A549 (cell line): ENCODE measurements at regions not wholly inside any gene's neighbourhood (a gene's known extent, or its start where the extent isn't known, plus 50 kb on each side); places are given as distances from the start of the nearest gene placed in this dataset.

Experiments
- CHD4 ChIP-seq: fragments of 200-600 bp; sonication (generic); IDR thresholded peaks from 2 replicates; pipeline ENCODE4 v1.6.1; 2016; ENCODE audit warnings: antibody characterized with exemption, mild to moderate bottlenecking, borderline replicate concordance
- EP300 ChIP-seq, 2 experiments: fragments of >200 bp; sonication (Bioruptor Twin); formaldehyde crosslinking; IDR thresholded peaks; 2 replicates in 1 of 2; 3 replicates in 1 of 2; pipeline ENCODE4 v1.6.1; 2016 to 2017
- FOSL2 ChIP-seq, 2 experiments: fragments of 450-650 bp in 1 of 2; fragments of >200 bp in 1 of 2; sonication (Bioruptor Twin) in 1 of 2; formaldehyde crosslinking; IDR thresholded peaks; 2 replicates each; pipeline versions ENCODE4 v1.5.0 to v1.6.1; 2016 to 2020; ENCODE audit warnings: mild to moderate bottlenecking in 1 of 2, moderate library complexity in 1 of 2
- GATA3 ChIP-seq: IDR thresholded peaks from 2 replicates; pipeline ENCODE4 v1.6.1; 2012; ENCODE audit warnings: borderline replicate concordance
- HOXA7 ChIP-seq: fragments of 250-450 bp; sonication (Bioruptor Pico); IDR thresholded peaks from 2 replicates; pipeline ENCODE4 v1.5.0; 2020; ENCODE audit warnings: mild to moderate bottlenecking, moderate library complexity
- MAFK ChIP-seq: fragments of 450-650 bp; IDR thresholded peaks from 2 replicates; pipeline ENCODE4 v1.6.1; 2014; ENCODE audit not compliant: partially characterized antibody
- NPAS2 ChIP-seq: fragments of 250-450 bp; sonication (Bioruptor Pico); IDR thresholded peaks from 2 replicates; pipeline ENCODE4 v1.8.0; 2022; ENCODE audit warnings: mild to moderate bottlenecking, moderate library complexity, borderline replicate concordance
- POLR2A ChIP-seq: IDR thresholded peaks from 2 replicates; pipeline ENCODE4 v1.6.1; 2012; ENCODE audit warnings: mild to moderate bottlenecking, low read length
- RCOR1 ChIP-seq: fragments of 150-350 bp; IDR thresholded peaks from 2 replicates; pipeline ENCODE4 v1.6.1; 2014; ENCODE audit warnings: antibody characterized with exemption, low read length, low read depth
- TF ChIP-seq, protein P1 (sequence below): fragments of >200 bp; sonication (Bioruptor Twin); formaldehyde crosslinking; IDR thresholded peaks from 3 replicates; pipeline ENCODE4 v1.5.1; 2016
- TF ChIP-seq, protein P2 (sequence below): fragments of 450-650 bp; IDR thresholded peaks from 2 replicates; pipeline ENCODE4 v1.6.1; 2014; ENCODE audit warnings: antibody characterized with exemption
- TF ChIP-seq, protein P3 (sequence below): fragments of 200-600 bp; sonication (generic); IDR thresholded peaks from 2 replicates; pipeline ENCODE4 v1.6.1; 2016; ENCODE audit warnings: antibody characterized with exemption, mild to moderate bottlenecking, moderate library complexity
- TF ChIP-seq, protein P4 (sequence below): IDR thresholded peaks from 2 replicates; pipeline ENCODE4 v1.6.1; 2012
- TF ChIP-seq, protein P5 (sequence below): fragments of 150-350 bp; IDR thresholded peaks from 2 replicates; pipeline ENCODE4 v1.6.1; 2014; ENCODE audit warnings: low read depth, mild to moderate bottlenecking, low read length

DNA sequence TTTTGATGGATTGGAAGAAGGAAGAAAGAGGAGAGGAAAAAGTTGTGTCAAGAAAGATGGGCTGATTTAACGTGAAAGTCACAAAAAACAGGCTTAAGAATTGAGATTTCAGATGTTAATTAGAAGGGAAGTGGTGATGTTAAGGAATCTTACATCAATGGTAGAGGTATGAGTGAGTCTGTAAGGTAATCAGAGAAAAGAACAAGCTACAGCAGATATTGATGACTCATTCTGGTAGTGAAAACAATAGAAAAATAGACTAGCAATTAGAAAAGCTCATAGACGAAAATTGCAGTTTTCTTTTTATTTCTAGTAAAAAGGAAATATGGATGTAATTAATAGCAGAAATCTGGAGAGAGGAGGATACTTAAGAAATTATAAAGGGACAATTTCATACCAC, 559.6 kb downstream of the MCTP2 start:
- TF ChIP-seq, protein P1, sequence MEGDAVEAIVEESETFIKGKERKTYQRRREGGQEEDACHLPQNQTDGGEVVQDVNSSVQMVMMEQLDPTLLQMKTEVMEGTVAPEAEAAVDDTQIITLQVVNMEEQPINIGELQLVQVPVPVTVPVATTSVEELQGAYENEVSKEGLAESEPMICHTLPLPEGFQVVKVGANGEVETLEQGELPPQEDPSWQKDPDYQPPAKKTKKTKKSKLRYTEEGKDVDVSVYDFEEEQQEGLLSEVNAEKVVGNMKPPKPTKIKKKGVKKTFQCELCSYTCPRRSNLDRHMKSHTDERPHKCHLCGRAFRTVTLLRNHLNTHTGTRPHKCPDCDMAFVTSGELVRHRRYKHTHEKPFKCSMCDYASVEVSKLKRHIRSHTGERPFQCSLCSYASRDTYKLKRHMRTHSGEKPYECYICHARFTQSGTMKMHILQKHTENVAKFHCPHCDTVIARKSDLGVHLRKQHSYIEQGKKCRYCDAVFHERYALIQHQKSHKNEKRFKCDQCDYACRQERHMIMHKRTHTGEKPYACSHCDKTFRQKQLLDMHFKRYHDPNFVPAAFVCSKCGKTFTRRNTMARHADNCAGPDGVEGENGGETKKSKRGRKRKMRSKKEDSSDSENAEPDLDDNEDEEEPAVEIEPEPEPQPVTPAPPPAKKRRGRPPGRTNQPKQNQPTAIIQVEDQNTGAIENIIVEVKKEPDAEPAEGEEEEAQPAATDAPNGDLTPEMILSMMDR = no peak
- TF ChIP-seq, protein P2, sequence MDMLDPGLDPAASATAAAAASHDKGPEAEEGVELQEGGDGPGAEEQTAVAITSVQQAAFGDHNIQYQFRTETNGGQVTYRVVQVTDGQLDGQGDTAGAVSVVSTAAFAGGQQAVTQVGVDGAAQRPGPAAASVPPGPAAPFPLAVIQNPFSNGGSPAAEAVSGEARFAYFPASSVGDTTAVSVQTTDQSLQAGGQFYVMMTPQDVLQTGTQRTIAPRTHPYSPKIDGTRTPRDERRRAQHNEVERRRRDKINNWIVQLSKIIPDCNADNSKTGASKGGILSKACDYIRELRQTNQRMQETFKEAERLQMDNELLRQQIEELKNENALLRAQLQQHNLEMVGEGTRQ = no peak
- TF ChIP-seq, protein P3, sequence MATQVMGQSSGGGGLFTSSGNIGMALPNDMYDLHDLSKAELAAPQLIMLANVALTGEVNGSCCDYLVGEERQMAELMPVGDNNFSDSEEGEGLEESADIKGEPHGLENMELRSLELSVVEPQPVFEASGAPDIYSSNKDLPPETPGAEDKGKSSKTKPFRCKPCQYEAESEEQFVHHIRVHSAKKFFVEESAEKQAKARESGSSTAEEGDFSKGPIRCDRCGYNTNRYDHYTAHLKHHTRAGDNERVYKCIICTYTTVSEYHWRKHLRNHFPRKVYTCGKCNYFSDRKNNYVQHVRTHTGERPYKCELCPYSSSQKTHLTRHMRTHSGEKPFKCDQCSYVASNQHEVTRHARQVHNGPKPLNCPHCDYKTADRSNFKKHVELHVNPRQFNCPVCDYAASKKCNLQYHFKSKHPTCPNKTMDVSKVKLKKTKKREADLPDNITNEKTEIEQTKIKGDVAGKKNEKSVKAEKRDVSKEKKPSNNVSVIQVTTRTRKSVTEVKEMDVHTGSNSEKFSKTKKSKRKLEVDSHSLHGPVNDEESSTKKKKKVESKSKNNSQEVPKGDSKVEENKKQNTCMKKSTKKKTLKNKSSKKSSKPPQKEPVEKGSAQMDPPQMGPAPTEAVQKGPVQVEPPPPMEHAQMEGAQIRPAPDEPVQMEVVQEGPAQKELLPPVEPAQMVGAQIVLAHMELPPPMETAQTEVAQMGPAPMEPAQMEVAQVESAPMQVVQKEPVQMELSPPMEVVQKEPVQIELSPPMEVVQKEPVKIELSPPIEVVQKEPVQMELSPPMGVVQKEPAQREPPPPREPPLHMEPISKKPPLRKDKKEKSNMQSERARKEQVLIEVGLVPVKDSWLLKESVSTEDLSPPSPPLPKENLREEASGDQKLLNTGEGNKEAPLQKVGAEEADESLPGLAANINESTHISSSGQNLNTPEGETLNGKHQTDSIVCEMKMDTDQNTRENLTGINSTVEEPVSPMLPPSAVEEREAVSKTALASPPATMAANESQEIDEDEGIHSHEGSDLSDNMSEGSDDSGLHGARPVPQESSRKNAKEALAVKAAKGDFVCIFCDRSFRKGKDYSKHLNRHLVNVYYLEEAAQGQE = no peak
- TF ChIP-seq, protein P4, sequence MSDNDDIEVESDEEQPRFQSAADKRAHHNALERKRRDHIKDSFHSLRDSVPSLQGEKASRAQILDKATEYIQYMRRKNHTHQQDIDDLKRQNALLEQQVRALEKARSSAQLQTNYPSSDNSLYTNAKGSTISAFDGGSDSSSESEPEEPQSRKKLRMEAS = no peak
- TF ChIP-seq, protein P5, sequence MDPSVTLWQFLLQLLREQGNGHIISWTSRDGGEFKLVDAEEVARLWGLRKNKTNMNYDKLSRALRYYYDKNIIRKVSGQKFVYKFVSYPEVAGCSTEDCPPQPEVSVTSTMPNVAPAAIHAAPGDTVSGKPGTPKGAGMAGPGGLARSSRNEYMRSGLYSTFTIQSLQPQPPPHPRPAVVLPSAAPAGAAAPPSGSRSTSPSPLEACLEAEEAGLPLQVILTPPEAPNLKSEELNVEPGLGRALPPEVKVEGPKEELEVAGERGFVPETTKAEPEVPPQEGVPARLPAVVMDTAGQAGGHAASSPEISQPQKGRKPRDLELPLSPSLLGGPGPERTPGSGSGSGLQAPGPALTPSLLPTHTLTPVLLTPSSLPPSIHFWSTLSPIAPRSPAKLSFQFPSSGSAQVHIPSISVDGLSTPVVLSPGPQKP = no peak
- no peak for TF ChIP-seq MAFK
- TF ChIP-seq GATA3 = no peak
- no peak for TF ChIP-seq POLR2A
- no peak for TF ChIP-seq HOXA7 (CRISPR knock-in tag)
- TF ChIP-seq FOSL2 (IDR thresholded peaks at IDR 0.05) = no peak
- TF ChIP-seq FOSL2 (CRISPR knock-in tag; IDR thresholded peaks at IDR 0.05) = peak; percentile 54; the same call in 1 of the 2 replicates
- TF ChIP-seq NPAS2 (CRISPR knock-in tag) = no peak
- TF ChIP-seq CHD4 = no peak
- no peak for TF ChIP-seq EP300 (IDR thresholded peaks at IDR 0.05)
- TF ChIP-seq RCOR1 = no peak
